LHCN-M2 (cell line): ENCODE measurements at regions not wholly inside any gene's neighbourhood (a gene's known extent, or its start where the extent isn't known, plus 50 kb on each side); places are given as distances from the start of the nearest gene placed in this dataset.
"Not testable (repeated sequence)": the region's sequence is repeated elsewhere in the genome, so short reads cannot be mapped to it uniquely, and the experiment has no call there.

Experiments used
- DNase-seq: peaks from one replicate; pipeline ENCODE4 v3.0.0-alpha.2; 2012; ENCODE audit warnings: low read depth

GRCh38 chr2:195360242-195360641 lies 296.8 kb upstream of the SLC39A10 start:
- no peak for DNase-seq

- DNase-seq = no peak
These were observed 297.8 kb upstream of the SLC39A10 start for GRCh38 chr2:195359043-195359735.

DNA sequence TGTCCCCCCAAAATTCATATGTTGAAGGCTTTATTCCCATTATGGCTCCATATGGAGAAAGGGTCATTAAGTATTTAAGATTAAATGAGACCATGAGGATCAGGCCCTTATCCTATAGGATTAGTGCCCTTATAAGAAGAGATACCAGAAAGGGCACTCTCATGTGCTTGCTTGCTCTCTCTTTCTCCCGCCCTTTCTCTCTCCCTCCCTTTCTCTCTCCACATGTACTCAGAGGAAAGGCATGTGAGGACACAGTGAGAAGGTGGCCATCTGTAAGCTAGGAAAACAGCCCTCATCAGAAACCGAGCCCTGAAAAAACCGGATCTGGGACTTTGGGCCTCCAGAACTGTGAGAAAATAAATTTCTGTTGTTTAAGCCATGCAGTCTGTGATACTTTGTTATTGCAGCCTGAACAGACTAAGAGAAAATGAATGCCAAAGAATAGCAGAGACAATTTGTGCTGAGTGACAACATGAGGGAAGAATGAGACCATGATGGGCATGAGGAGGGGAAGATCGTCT lies 300.0 kb upstream of the SLC39A10 start:
- DNase-seq = no peak

DNA sequence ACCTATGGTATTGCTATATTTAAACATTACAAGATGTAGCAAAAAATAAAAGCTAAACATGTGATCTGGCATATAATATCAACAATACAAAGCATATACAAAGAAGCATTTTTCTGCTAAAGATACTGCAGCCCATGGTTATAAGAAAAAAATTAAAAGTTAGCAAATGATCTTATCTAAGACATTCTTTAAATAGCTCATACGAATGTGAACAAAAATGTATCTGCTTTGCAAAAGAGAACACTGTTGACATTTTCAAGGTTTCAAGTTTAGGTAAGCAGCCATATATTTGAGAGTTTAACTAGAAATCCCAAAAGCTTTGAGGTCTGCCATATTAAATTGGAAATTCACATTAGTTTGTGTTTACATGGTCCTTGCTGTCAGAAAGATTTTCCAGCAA lies 301.0 kb upstream of the SLC39A10 start:
- no peak for DNase-seq

- no peak for DNase-seq
These were observed 304.4 kb upstream of the SLC39A10 start for GRCh38 chr2:195352581-195352980.

GRCh38 chr2:195343942-195344530 lies 313.0 kb upstream of the SLC39A10 start:
- peak; percentile 73 for DNase-seq

- DNase-seq = no peak
These were observed 313.5 kb upstream of the SLC39A10 start for GRCh38 chr2:195343540-195343939.

- DNase-seq = no peak
These were observed 315.0 kb upstream of the SLC39A10 start for GRCh38 chr2:195342061-195342460.

- no peak for DNase-seq
These were observed 318.2 kb upstream of the SLC39A10 start for GRCh38 chr2:195338856-195339255.

GRCh38 chr2:195337597-195337996 lies 319.4 kb upstream of the SLC39A10 start:
- DNase-seq = no peak

DNA sequence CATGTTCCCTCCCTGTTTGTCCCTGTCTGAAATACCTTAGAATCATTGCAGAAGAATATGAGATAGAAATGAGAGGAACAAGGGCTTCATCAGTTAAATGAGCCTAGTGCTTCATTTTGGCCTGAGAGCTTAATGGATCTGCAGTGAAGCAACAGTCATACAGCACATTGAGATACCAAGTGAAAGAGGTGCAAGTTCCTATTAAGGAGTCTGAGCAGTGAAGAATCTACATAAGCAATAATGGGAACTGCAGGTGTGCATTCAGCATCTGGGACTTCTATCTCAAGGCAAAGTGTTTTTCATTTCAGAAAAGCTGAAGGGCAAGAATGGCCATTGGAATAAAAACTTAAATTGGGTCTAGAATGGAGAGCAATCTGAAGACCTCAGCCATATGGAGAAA lies 323.2 kb upstream of the SLC39A10 start:
- DNase-seq = no peak

DNA sequence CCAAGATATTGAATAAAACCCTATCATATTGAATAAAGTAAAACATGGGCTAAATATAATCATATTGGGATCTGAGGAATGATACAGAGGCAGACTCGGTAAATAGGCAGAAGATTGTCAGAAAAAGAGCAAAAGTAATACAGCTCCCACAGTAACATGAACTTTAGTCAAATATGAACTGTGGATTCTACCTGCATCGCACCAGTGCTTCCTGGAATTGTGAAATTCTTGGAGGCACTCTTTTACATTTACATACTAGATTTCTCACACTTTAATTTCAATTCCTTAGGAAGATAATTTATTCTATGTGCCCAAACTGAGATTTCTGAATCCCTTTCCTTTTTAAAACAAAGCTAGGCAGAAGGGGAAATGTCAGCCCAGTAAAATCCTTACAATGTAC lies 325.1 kb upstream of the SLC39A10 start:
- DNase-seq = no peak

DNA sequence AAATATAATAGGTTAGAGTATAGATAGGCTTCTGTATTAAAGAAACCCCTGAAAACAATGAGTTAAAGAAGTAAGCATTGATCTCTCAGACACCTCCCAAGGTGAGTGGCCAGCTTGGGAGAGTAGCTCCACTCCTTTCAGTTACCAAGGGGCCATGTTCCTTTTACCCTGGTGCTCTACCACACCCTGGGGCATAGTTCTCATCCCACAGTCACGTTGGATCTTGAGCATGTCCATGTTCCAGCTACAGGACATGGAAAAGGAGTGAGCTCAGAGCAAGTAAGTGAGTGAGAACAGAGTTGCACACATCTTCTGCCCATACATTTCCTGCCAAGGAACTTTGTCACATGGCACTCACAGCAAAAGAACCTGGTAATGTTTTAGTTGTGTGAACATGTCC lies 325.9 kb upstream of the SLC39A10 start:
- no peak for DNase-seq

DNA sequence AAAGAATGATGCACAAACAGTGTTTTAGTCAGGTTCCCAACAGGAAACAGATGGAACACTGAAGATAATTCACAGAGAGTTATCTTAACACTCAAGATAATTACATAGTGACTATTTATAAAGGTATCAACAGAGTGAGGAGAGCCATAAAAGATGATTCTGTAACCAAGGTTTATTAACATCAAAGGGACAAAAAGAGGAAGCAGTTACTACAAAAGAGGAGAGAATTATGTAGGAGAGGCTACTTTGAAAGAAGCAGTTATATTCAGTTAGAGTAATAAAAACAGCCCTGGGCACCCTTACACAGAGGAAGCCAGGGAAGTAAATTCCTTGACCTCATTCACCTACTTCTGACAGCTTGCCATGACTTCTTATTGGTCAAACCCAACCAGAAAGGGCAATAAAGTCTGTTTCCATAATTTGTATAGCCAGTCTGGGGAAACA lies 326.5 kb upstream of the SLC39A10 start:
- DNase-seq = no peak

DNA sequence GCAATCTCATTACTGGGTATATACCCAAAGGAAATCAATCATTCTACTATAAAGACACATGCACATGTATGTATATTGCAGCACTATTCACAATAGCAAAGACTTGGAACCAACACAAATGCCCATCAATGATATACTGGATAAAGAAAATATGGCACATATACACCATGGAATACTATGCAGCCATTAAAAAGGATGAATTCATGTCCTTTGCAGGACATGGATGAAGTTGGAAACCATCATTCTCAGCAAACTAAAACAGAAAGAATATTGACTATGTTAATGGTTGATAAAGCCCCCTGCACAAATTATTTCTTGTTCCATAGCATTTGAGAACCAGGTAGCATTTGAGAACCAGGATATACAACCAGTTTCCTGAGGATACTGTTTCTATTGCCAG lies 327.2 kb upstream of the SLC39A10 start:
- DNase-seq = not testable (repeated sequence)

- no peak for DNase-seq
These were observed 330.5 kb upstream of the SLC39A10 start for GRCh38 chr2:195326537-195326936.

GRCh38 chr2:195322324-195322723 lies 334.7 kb upstream of the SLC39A10 start:
- no peak for DNase-seq

DNA sequence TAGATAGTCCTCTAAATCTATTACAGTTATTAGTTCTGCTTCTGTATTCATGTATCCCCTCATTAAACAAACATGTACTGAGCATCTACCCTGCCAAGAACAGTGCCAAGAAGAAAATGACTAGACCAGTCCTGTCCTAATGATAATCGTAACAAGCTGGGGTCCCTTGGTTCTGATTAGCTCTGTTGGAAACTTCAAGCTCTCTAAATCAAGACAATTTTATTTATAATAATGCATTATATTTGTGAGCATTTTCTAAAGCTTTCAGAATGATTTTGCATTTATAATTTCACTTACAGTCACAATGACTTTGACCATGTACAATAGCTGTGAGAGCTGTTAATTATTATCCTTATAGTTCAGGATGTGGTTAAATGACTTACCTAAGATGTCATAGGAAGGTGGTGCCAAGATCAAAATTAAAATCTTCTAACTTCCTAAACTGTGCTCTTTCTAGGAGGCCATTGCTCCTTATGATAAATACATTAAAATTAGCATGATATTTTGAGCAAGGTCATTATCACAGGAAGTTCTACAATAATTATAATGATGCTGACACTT lies 336.5 kb upstream of the SLC39A10 start:
- DNase-seq = no peak

- DNase-seq = peak; percentile 23
These were observed 337.2 kb upstream of the SLC39A10 start for GRCh38 chr2:195319548-195320412.

DNA sequence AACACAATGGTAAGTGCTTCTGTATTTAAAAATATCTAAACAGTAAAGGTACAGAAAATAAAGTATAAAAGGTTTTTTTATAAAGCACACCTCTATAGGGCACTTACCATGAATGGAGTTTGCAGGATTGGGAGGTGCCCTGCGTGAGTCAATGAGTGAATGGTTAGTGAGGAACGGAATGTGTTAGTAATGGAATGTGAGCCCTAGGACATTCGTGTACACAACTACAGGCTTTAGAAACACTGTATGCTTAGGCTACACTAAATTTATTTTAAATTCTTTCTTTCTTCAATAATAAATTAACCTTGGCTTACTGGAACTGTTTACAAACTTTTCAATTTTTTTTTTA lies 337.9 kb upstream of the SLC39A10 start:
- peak; percentile 75 for DNase-seq

GRCh38 chr2:195318440-195319111 lies 338.4 kb upstream of the SLC39A10 start:
- peak; percentile 57 for DNase-seq

- DNase-seq = no peak
These were observed 339.5 kb upstream of the SLC39A10 start for GRCh38 chr2:195317550-195317949.
